HL-60 (cell line): ENCODE measurements at regions not wholly inside any gene's neighbourhood (a gene's known extent, or its start where the extent isn't known, plus 50 kb on each side); places are given as distances from the start of the nearest gene placed in this dataset.

Experiments used
- DNase-seq, 2 experiments: peaks; one replicate each; pipeline ENCODE4 v3.0.0-alpha.2; 2010 to 2020; ENCODE audit warnings: low read depth in 1 of 2, low spot score in 1 of 2
- H3K27ac ChIP-seq: fragments of 250-450 bp; sonication (Bioruptor Pico); replicated peaks from 2 replicates; pipeline ENCODE4 v1.5.1; 2020; ENCODE audit warnings: mild to moderate bottlenecking, moderate library complexity
- H3K27me3 ChIP-seq: fragments of 250-450 bp; sonication (Bioruptor Pico); 2 replicates; pipeline ENCODE4 v1.5.1; 2021; ENCODE audit warnings: mild to moderate bottlenecking, moderate library complexity; ENCODE audit not compliant: insufficient read depth, poor library complexity, severe bottlenecking
- H3K4me3 ChIP-seq: replicated peaks from 2 replicates; pipeline ENCODE4 v1.5.1; 2011; ENCODE audit warnings: mild to moderate bottlenecking, control low read depth, low read length; ENCODE audit not compliant: insufficient read depth
- GABPA ChIP-seq: IDR thresholded peaks from 2 replicates; pipeline ENCODE4 v1.6.1; 2012; ENCODE audit warnings: low read depth
- POLR2AphosphoS5 ChIP-seq: IDR thresholded peaks from 2 replicates; pipeline ENCODE4 v1.6.1; 2012; ENCODE audit warnings: low read depth
- REST ChIP-seq: IDR thresholded peaks from 2 replicates; pipeline ENCODE4 v1.6.1; 2012; ENCODE audit warnings: low read depth; ENCODE audit not compliant: insufficient replicate concordance
- SPI1 ChIP-seq: IDR thresholded peaks from 2 replicates; pipeline ENCODE4 v1.6.1; 2012; ENCODE audit warnings: low read depth, mild to moderate bottlenecking, borderline replicate concordance
- TF ChIP-seq, protein P1 (sequence below): IDR thresholded peaks from one replicate; pipeline ENCODE4 v1.5.1; 2011; ENCODE audit warnings: low read length, control low read depth, inconsistent platforms; ENCODE audit not compliant: insufficient read depth

- Histone ChIP-seq H3K27ac (no peak overlapping the region), H3K27me3 (no peaks in the 10 kb centered on the region), H3K4me3 (no peak overlapping the region)
- no peak for TF ChIP-seq SPI1
- TF ChIP-seq, protein P1, sequence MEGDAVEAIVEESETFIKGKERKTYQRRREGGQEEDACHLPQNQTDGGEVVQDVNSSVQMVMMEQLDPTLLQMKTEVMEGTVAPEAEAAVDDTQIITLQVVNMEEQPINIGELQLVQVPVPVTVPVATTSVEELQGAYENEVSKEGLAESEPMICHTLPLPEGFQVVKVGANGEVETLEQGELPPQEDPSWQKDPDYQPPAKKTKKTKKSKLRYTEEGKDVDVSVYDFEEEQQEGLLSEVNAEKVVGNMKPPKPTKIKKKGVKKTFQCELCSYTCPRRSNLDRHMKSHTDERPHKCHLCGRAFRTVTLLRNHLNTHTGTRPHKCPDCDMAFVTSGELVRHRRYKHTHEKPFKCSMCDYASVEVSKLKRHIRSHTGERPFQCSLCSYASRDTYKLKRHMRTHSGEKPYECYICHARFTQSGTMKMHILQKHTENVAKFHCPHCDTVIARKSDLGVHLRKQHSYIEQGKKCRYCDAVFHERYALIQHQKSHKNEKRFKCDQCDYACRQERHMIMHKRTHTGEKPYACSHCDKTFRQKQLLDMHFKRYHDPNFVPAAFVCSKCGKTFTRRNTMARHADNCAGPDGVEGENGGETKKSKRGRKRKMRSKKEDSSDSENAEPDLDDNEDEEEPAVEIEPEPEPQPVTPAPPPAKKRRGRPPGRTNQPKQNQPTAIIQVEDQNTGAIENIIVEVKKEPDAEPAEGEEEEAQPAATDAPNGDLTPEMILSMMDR, result no peak
- no peak for DNase-seq
These were observed 385.9 kb upstream of the MAD2L1 start for GRCh38 chr4:120452536-120452935.

GRCh38 chr4:120452001-120452400 lies 385.4 kb upstream of the MAD2L1 start:
- H3K27ac ChIP-seq, result no peak overlapping the region
- TF ChIP-seq, protein P1, result no peak
- TF ChIP-seq SPI1, result no peak
- TF ChIP-seq POLR2AphosphoS5, result no peak
- no peak for TF ChIP-seq REST
- TF ChIP-seq GABPA, result no peak
- DNase-seq, result no peak
- no peaks in the 10 kb centered on the region for H3K27me3 ChIP-seq
- no peak overlapping the region for H3K4me3 ChIP-seq

DNA sequence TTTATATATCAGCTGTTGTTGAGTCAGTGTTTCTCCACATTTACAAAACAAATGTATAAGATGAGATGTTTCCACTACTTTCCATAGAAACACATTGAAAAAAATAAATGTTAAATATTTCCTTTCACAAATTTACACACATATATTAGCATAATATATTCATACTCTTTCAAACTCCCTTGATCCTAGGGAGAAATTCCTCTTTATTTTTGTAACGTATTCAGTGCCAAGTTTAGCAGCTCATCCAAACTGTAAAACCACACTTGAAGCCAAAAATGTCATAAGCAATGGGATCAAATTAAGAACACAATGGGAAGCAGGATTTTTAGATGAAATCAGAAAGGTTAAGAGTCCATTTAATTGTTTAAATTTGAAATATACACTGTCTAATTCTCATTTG lies 381.1 kb upstream of the MAD2L1 start:
- Histone ChIP-seq H3K27me3 (no peaks in the 10 kb centered on the region), H3K27ac (no peak overlapping the region), H3K4me3 (no peak overlapping the region)
- TF ChIP-seq REST (no peak), GABPA (no peak), SPI1 (no peak), POLR2AphosphoS5 (no peak)
- TF ChIP-seq, protein P1, result no peak
- no peak for DNase-seq

DNA sequence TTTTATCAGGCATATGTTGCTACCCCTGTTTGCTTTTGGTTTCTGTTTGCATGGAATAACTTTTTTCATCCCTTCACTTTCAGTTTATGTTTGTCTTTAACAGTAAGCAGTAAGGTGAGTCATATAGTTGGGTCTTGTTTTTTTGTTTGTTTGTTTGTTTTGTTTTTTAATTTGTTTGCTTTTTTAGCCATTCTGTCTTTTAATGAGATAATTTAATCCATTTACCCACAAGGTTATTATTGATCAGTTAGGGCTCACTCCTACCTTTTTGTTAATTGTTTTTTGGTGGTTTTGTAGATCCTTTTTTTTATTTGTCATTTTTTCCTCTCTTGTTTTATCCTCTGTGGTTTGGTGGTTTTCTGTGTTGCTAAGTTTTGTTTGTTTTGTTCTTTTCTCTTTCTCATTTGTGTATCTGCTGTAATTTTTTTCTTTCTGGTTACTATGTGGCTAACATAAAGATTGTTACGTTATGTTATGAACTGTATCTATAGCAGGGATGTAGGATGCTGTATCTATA lies 379.5 kb upstream of the MAD2L1 start:
- Histone ChIP-seq H3K27ac (no peak overlapping the region), H3K27me3 (no peaks in the 10 kb centered on the region), H3K4me3 (no peak overlapping the region)
- TF ChIP-seq, protein P1, result no peak
- no peak for TF ChIP-seq SPI1
- TF ChIP-seq POLR2AphosphoS5, result no peak
- TF ChIP-seq REST, result no peak
- TF ChIP-seq GABPA, result no peak
- DNase-seq, result no peak
